B cell (primary cell): ENCODE measurements at regions not wholly inside any gene's neighbourhood (a gene's known extent, or its start where the extent isn't known, plus 50 kb on each side); places are given as distances from the start of the nearest gene placed in this dataset.

Source experiments
- EZH2 ChIP-seq: IDR thresholded peaks from 2 replicates; pipeline ENCODE4 v1.6.1; 2012; ENCODE audit warnings: borderline replicate concordance, low read depth, mild to moderate bottlenecking, moderate library complexity, low read length; ENCODE audit not compliant: insufficient read depth, poor library complexity, severe bottlenecking
- TF ChIP-seq, protein P1 (sequence below): fragments of 200-600 bp; IDR thresholded peaks from one replicate; pipeline ENCODE4 v1.8.0; 2022; ENCODE audit warnings: antibody characterized with exemption, mild to moderate bottlenecking

- TF ChIP-seq, protein P1, sequence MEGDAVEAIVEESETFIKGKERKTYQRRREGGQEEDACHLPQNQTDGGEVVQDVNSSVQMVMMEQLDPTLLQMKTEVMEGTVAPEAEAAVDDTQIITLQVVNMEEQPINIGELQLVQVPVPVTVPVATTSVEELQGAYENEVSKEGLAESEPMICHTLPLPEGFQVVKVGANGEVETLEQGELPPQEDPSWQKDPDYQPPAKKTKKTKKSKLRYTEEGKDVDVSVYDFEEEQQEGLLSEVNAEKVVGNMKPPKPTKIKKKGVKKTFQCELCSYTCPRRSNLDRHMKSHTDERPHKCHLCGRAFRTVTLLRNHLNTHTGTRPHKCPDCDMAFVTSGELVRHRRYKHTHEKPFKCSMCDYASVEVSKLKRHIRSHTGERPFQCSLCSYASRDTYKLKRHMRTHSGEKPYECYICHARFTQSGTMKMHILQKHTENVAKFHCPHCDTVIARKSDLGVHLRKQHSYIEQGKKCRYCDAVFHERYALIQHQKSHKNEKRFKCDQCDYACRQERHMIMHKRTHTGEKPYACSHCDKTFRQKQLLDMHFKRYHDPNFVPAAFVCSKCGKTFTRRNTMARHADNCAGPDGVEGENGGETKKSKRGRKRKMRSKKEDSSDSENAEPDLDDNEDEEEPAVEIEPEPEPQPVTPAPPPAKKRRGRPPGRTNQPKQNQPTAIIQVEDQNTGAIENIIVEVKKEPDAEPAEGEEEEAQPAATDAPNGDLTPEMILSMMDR = no peak
- TF ChIP-seq EZH2 = no peak
Observed at GRCh38 chr3:193787496-193787870, 194.5 kb downstream of the OPA1 start.
